ENCODE measurements at regions not wholly inside any gene's neighbourhood (a gene's known extent, or its start where the extent isn't known, plus 50 kb on each side); places are given as distances from the start of the nearest gene placed in this dataset.
A peak's percentile ranks its signal among the peaks of the same experiment; 100 is the strongest.

GRCh38 chr10:10871352-10871751 lies 146.3 kb upstream of the CELF2 start:
- Histone ChIP-seq H3K27me3 (ENCODE audit: insufficient read depth, low read depth) (no peaks in the 10 kb centered on the region), H3F3A (ENCODE audit: insufficient read depth, low read depth) (no peaks in the 10 kb centered on the region), H4K20me1 (ENCODE audit: insufficient read depth) (no peaks in the 10 kb centered on the region), H2AFZ (no peak overlapping the region), H3K36me3 (ENCODE audit: low read depth) (no peaks in the 10 kb centered on the region), H3K4me2 (no peak overlapping the region), H3K9me3 (ENCODE audit: insufficient read depth, low read depth) (no peaks in the 10 kb centered on the region), H3K27ac (no peak overlapping the region), H3K9me2 (ENCODE audit: insufficient read depth) (no peaks in the 10 kb centered on the region), H3K4me1 (replicated peaks; ENCODE audit: insufficient read depth) (no peaks in the 10 kb centered on the region), H3K4me3 (no peak overlapping the region), H3K79me2 (ENCODE audit: low read depth) (no peaks in the 10 kb centered on the region)
- DNase-seq, result no peak
- CTCF ChIA-PET, result no interaction called here
- BruUV-seq (replicated peaks), result no TSS peak
- TF ChIP-seq CTCF (conservative IDR thresholded peaks at IDR 0.05) (no peak), EZH2 (IDR thresholded peaks at IDR 0.05; ENCODE audit: low read depth) (no peak)
- POLR2A ChIA-PET (ENCODE audit: unreplicated experiment), result interaction anchor here (0.6 kb wide), 1 partner anchor 79 kb away, joined by 9 read pairs; no protein-coding TSS in a partner anchor
- intact Hi-C loops (cut with micrococcal nuclease; ENCODE audit: unreplicated experiment), result no loop called here

GRCh38 chr10:10872035-10872673 lies 145.5 kb upstream of the CELF2 start:
- no peaks in the 10 kb centered on the region for H3K9me3 ChIP-seq (ENCODE audit: insufficient read depth, low read depth)
- DNase-seq, result peak; percentile 32 to 70
- H3K79me2 ChIP-seq (ENCODE audit: low read depth), result no peaks in the 10 kb centered on the region
- no peak overlapping the region for H2AFZ ChIP-seq
- POLR2A ChIA-PET (ENCODE audit: unreplicated experiment), result interaction anchor here (0.6 to 0.9 kb wide), 4 partner anchors 78 to 87 kb away, joined by 3 to 9 read pairs (median 6); no protein-coding TSS in a partner anchor
- no peak overlapping the region for H3K4me2 ChIP-seq
- no peaks in the 10 kb centered on the region for H3F3A ChIP-seq (ENCODE audit: insufficient read depth, low read depth)
- intact Hi-C loops (cut with micrococcal nuclease; ENCODE audit: unreplicated experiment), result loop anchor here (1.0 kb wide), 2 partner anchors 39 to 78 kb away; no protein-coding TSS in a partner anchor
- H3K9me2 ChIP-seq (ENCODE audit: insufficient read depth), result no peaks in the 10 kb centered on the region
- no peak overlapping the region for H3K27ac ChIP-seq
- no peaks in the 10 kb centered on the region for H3K36me3 ChIP-seq (ENCODE audit: low read depth)
- no peaks in the 10 kb centered on the region for H4K20me1 ChIP-seq (ENCODE audit: insufficient read depth)
- no peaks in the 10 kb centered on the region for H3K4me1 ChIP-seq (replicated peaks; ENCODE audit: insufficient read depth)
- no peak overlapping the region for H3K4me3 ChIP-seq
- CTCF ChIA-PET, result interaction anchor here (0.6 kb wide), 2 partner anchors 560 to 951 kb away, joined by 3 to 6 read pairs; partner anchors contain the start of gene PROSER2
- no TSS peak for BruUV-seq (replicated peaks)
- no peaks in the 10 kb centered on the region for H3K27me3 ChIP-seq (ENCODE audit: insufficient read depth, low read depth)
- TF ChIP-seq EZH2 (IDR thresholded peaks at IDR 0.05; ENCODE audit: low read depth) (no peak), CTCF (conservative IDR thresholded peaks at IDR 0.05) (no peak)

GRCh38 chr10:10872764-10873163 lies 144.9 kb upstream of the CELF2 start:
- POLR2A ChIA-PET (ENCODE audit: unreplicated experiment), result interaction anchor here (0.9 kb wide), 1 partner anchor 78 kb away, joined by 3 read pairs; no protein-coding TSS in a partner anchor
- no peak overlapping the region for H3K4me2 ChIP-seq
- H3K9me3 ChIP-seq (ENCODE audit: insufficient read depth, low read depth), result no peaks in the 10 kb centered on the region
- H3K4me3 ChIP-seq, result no peak overlapping the region
- H3K27me3 ChIP-seq (ENCODE audit: insufficient read depth, low read depth), result no peaks in the 10 kb centered on the region
- no peaks in the 10 kb centered on the region for H3K79me2 ChIP-seq (ENCODE audit: low read depth)
- no peak overlapping the region for H3K27ac ChIP-seq
- no peaks in the 10 kb centered on the region for H3K4me1 ChIP-seq (replicated peaks; ENCODE audit: insufficient read depth)
- no peaks in the 10 kb centered on the region for H4K20me1 ChIP-seq (ENCODE audit: insufficient read depth)
- CTCF ChIA-PET, result no interaction called here
- H3F3A ChIP-seq (ENCODE audit: insufficient read depth, low read depth), result no peaks in the 10 kb centered on the region
- no peak for TF ChIP-seq EZH2 (IDR thresholded peaks at IDR 0.05; ENCODE audit: low read depth)
- TF ChIP-seq CTCF (conservative IDR thresholded peaks at IDR 0.05), result no peak
- DNase-seq, result no peak
- no peaks in the 10 kb centered on the region for H3K9me2 ChIP-seq (ENCODE audit: insufficient read depth)
- no peak overlapping the region for H2AFZ ChIP-seq
- intact Hi-C loops (cut with micrococcal nuclease; ENCODE audit: unreplicated experiment), result loop anchor here (1.0 kb wide), 2 partner anchors 39 to 78 kb away; no protein-coding TSS in a partner anchor
- BruUV-seq (replicated peaks), result no TSS peak
- no peaks in the 10 kb centered on the region for H3K36me3 ChIP-seq (ENCODE audit: low read depth)
